Tibial nerve (tissue), 4 donors: ENCODE measurements at regions not wholly inside any gene's neighbourhood (a gene's known extent, or its start where the extent isn't known, plus 50 kb on each side); places are given as distances from the start of the nearest gene placed in this dataset.

ENCODE experiments used
- EP300 ChIP-seq, 2 donors: sonication (generic); formaldehyde crosslinking; IDR thresholded peaks; one replicate each; pipeline ENCODE4 v1.6.1; 2017; ENCODE audit warnings: antibody characterized with exemption in 2 of 2, mild to moderate bottlenecking in 1 of 2
- POLR2A ChIP-seq, 2 donors: fragments of 450-650 bp; IDR thresholded peaks; one replicate each; pipeline ENCODE4 v1.6.1; 2017; ENCODE audit warnings: antibody characterized with exemption in 2 of 2, mild to moderate bottlenecking in 2 of 2, moderate library complexity in 2 of 2
- TF ChIP-seq, protein P1 (sequence below), 5 experiments: fragments of 200-600 bp in 3 of 5; fragments of 450-650 bp in 2 of 5; sonication (generic) in 3 of 5; IDR thresholded peaks; one replicate each; pipeline ENCODE4 v1.5.1; 2016 to 2019; ENCODE audit warnings: antibody characterized with exemption in 5 of 5, mild to moderate bottlenecking in 3 of 5, moderate library complexity in 2 of 5

GRCh38 chr15:70490838-70491155 is 272.6 kb downstream of the UACA start:
- TF ChIP-seq, protein P1, sequence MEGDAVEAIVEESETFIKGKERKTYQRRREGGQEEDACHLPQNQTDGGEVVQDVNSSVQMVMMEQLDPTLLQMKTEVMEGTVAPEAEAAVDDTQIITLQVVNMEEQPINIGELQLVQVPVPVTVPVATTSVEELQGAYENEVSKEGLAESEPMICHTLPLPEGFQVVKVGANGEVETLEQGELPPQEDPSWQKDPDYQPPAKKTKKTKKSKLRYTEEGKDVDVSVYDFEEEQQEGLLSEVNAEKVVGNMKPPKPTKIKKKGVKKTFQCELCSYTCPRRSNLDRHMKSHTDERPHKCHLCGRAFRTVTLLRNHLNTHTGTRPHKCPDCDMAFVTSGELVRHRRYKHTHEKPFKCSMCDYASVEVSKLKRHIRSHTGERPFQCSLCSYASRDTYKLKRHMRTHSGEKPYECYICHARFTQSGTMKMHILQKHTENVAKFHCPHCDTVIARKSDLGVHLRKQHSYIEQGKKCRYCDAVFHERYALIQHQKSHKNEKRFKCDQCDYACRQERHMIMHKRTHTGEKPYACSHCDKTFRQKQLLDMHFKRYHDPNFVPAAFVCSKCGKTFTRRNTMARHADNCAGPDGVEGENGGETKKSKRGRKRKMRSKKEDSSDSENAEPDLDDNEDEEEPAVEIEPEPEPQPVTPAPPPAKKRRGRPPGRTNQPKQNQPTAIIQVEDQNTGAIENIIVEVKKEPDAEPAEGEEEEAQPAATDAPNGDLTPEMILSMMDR (IDR thresholded peaks at IDR 0.05), result no peak
- TF ChIP-seq POLR2A (IDR thresholded peaks at IDR 0.05) (no peak), EP300 (IDR thresholded peaks at IDR 0.05) (no peak)
